Coronary artery (tissue), 2 donors: ENCODE measurements at regions not wholly inside any gene's neighbourhood (a gene's known extent, or its start where the extent isn't known, plus 50 kb on each side); places are given as distances from the start of the nearest gene placed in this dataset.

Experiments used
- DNase-seq: peaks from one replicate; pipeline ENCODE4 v3.0.0-alpha.2; 2017; ENCODE audit warnings: low spot score
- H3K27ac ChIP-seq, 2 donors: fragments of 200-600 bp; sonication (generic); one replicate each; pipeline ENCODE4 v1.5.1; 2016 to 2019
- H3K4me3 ChIP-seq: fragments of 200-600 bp; sonication (generic); 2 replicates; pipeline ENCODE4 v1.5.1; 2016; ENCODE audit warnings: mild to moderate bottlenecking, moderate library complexity
- CTCF ChIP-seq: fragments of 200-600 bp; sonication (generic); IDR thresholded peaks from one replicate; pipeline ENCODE4 v1.5.1; 2019; ENCODE audit warnings: antibody characterized with exemption

- TF ChIP-seq CTCF = no peak
- no peak overlapping the region for H3K4me3 ChIP-seq
- H3K27ac ChIP-seq = no peak overlapping the region
- DNase-seq = no peak
These were observed 153.1 kb upstream of the AGA start for GRCh38 chr4:177595386-177595785.

GRCh38 chr4:177596035-177596434, 153.8 kb upstream of the AGA start:
- H3K27ac ChIP-seq = no peak overlapping the region
- no peak for TF ChIP-seq CTCF
- no peak for DNase-seq
- H3K4me3 ChIP-seq = no peak overlapping the region

- DNase-seq = no peak
- TF ChIP-seq CTCF = no peak
- Histone ChIP-seq H3K4me3 (no peak overlapping the region), H3K27ac (no peak overlapping the region)
These were observed 154.8 kb upstream of the AGA start for GRCh38 chr4:177596991-177597390.

GRCh38 chr4:177605252-177605651, 163.0 kb upstream of the AGA start:
- no peak for DNase-seq
- Histone ChIP-seq H3K27ac (no peak overlapping the region), H3K4me3 (no peak overlapping the region)
- TF ChIP-seq CTCF = no peak

- Histone ChIP-seq H3K27ac (no peak overlapping the region), H3K4me3 (no peak overlapping the region)
- DNase-seq = no peak
- no peak for TF ChIP-seq CTCF
These were observed 164.9 kb upstream of the AGA start for GRCh38 chr4:177607111-177607573.

- H3K4me3 ChIP-seq = no peak overlapping the region
- no peak for TF ChIP-seq CTCF
- no peak for DNase-seq
- H3K27ac ChIP-seq = no peak overlapping the region
These were observed 169.9 kb upstream of the AGA start for GRCh38 chr4:177611974-177612664.

- no peak for DNase-seq
- no peak for TF ChIP-seq CTCF
- no peak overlapping the region for H3K27ac ChIP-seq
- H3K4me3 ChIP-seq = no peak overlapping the region
These were observed 170.4 kb upstream of the AGA start for GRCh38 chr4:177612684-177613083.
